A673 (cell line): ENCODE measurements at regions not wholly inside any gene's neighbourhood (a gene's known extent, or its start where the extent isn't known, plus 50 kb on each side); places are given as distances from the start of the nearest gene placed in this dataset.

ENCODE experiments used
- CTCF ChIP-seq: fragments of 300-800, 200-600 bp; sonication (generic); conservative IDR thresholded peaks from 2 replicates; pipeline ENCODE4 v1.5.1; 2017; ENCODE audit warnings: low read depth, mild to moderate bottlenecking, antibody characterized with exemption, low read length, moderate library complexity, mixed read lengths
- EZH2 ChIP-seq: fragments of 200-600 bp; sonication (generic); IDR thresholded peaks from 2 replicates; pipeline ENCODE4 v1.6.1; 2017; ENCODE audit warnings: borderline replicate concordance, low read depth, mild to moderate bottlenecking, mixed read lengths, antibody characterized with exemption, low read length; ENCODE audit not compliant: poor library complexity, severe bottlenecking

- no peak for TF ChIP-seq EZH2
- no peak for TF ChIP-seq CTCF
These were observed 87.2 kb upstream of the CHODL start for GRCh38 chr21:18157406-18157805.
